ENCODE measurements at regions not wholly inside any gene's neighbourhood (a gene's known extent, or its start where the extent isn't known, plus 50 kb on each side); places are given as distances from the start of the nearest gene placed in this dataset.

GRCh38 chr6:149135809-149136208 lies 181.7 kb upstream of the TAB2 start:
- H3K36me3 ChIP-seq (replicated peaks in 1 of 2), result no peaks in the 10 kb centered on the region
- no peak overlapping the region for H3K27ac ChIP-seq
- no peak for DNase-seq
- H3K9me3 ChIP-seq (replicated peaks in 1 of 3), result no peaks in the 10 kb centered on the region
- 71 to 85% (median 77%) methylated on average over 3 of the region's 3 CpGs for WGBS, 4 donors
- no peaks in the 10 kb centered on the region for H3K27me3 ChIP-seq
- H3K4me3 ChIP-seq, result no peak overlapping the region
- no peaks in the 10 kb centered on the region for H3K4me1 ChIP-seq (replicated peaks in 1 of 2)
- intact Hi-C loops (cut with DNase I), result no loop called here
- no peak for TF ChIP-seq CTCF (IDR thresholded peaks at IDR 0.05)
- TF ChIP-seq POLR2A (IDR thresholded peaks at IDR 0.05), result no peak

GRCh38 chr6:149136273-149136912 lies 181.1 kb upstream of the TAB2 start:
- intact Hi-C loops (cut with DNase I), result no loop called here
- no peaks in the 10 kb centered on the region for H3K36me3 ChIP-seq (replicated peaks in 1 of 2)
- WGBS, 4 donors, result 86 to 93% (median 90%) methylated on average over 5 of the region's 5 CpGs

GRCh38 chr6:149136913-149137286 lies 180.6 kb upstream of the TAB2 start:
- Histone ChIP-seq H3K4me1 (replicated peaks in 1 of 2) (no peaks in the 10 kb centered on the region), H3K4me3 (no peak overlapping the region), H3K27ac (no peak overlapping the region), H3K9me3 (replicated peaks in 1 of 3) (no peaks in the 10 kb centered on the region), H3K36me3 (replicated peaks in 1 of 2) (no peaks in the 10 kb centered on the region), H3K27me3 (no peaks in the 10 kb centered on the region)
- intact Hi-C loops (cut with DNase I), result no loop called here
- WGBS, 4 donors, result 92 to 100% (median 94%) methylated on average over 2 of the region's 2 CpGs
- TF ChIP-seq CTCF (IDR thresholded peaks at IDR 0.05) (no peak), POLR2A (IDR thresholded peaks at IDR 0.05) (no peak)
- DNase-seq, result no peak

More at GRCh38 chr6:149136273-149136912, 181.1 kb upstream of the TAB2 start:
- Histone ChIP-seq H3K9me3 (replicated peaks in 1 of 3) (no peaks in the 10 kb centered on the region), H3K27me3 (no peaks in the 10 kb centered on the region), H3K27ac (no peak overlapping the region), H3K4me3 (no peak overlapping the region), H3K4me1 (replicated peaks in 1 of 2) (no peaks in the 10 kb centered on the region)
- TF ChIP-seq CTCF (IDR thresholded peaks at IDR 0.05) (no peak), POLR2A (IDR thresholded peaks at IDR 0.05) (no peak)
- DNase-seq, result no peak

- intact Hi-C loops (cut with DNase I), result no loop called here
- 41 to 69% (median 56%) methylated on average over 4 of the region's 4 CpGs for WGBS, 4 donors
- Histone ChIP-seq H3K27ac (no peak overlapping the region), H3K9me3 (replicated peaks in 1 of 3) (no peaks in the 10 kb centered on the region), H3K4me1 (replicated peaks in 1 of 2) (no peaks in the 10 kb centered on the region), H3K36me3 (replicated peaks in 1 of 2) (no peaks in the 10 kb centered on the region), H3K4me3 (no peak overlapping the region), H3K27me3 (no peaks in the 10 kb centered on the region)
- no peak for TF ChIP-seq POLR2A (IDR thresholded peaks at IDR 0.05)
- no peak for TF ChIP-seq CTCF (IDR thresholded peaks at IDR 0.05)
- DNase-seq, result peak in 3 of 7 donors; percentile 33 to 58 (median 34)
Observed at GRCh38 chr6:149137594-149137993, 179.9 kb upstream of the TAB2 start.

Measured in adrenal gland (tissue), 9 donors.